Limb (tissue), 2 donors: ENCODE measurements at regions not wholly inside any gene's neighbourhood (a gene's known extent, or its start where the extent isn't known, plus 50 kb on each side); places are given as distances from the start of the nearest gene placed in this dataset.
"Not testable (repeated sequence)": the region's sequence is repeated elsewhere in the genome, so short reads cannot be mapped to it uniquely, and the experiment has no call there.

ENCODE experiments used
- DNase-seq, 2 donors: peaks; one replicate each; pipeline ENCODE4 v3.0.0-alpha.2; 2016; ENCODE audit errors: extremely low spot score in 2 of 2

- no peak for DNase-seq
Observed at GRCh38 chr1:194723067-194723466, 1536.7 kb upstream of the B3GALT2 start.

GRCh38 chr1:194717941-194718340, 1531.5 kb upstream of the B3GALT2 start:
- DNase-seq = no peak

GRCh38 chr1:194717334-194717733, 1530.9 kb upstream of the B3GALT2 start:
- no peak for DNase-seq

- no peak for DNase-seq
Observed at GRCh38 chr1:194710671-194711070, 1524.3 kb upstream of the B3GALT2 start.

- no peak for DNase-seq
Observed at GRCh38 chr1:194709439-194709838, 1523.0 kb upstream of the B3GALT2 start.

- DNase-seq = no peak
Observed at GRCh38 chr1:194707074-194707473, 1520.7 kb upstream of the B3GALT2 start.

- no peak for DNase-seq
Observed at GRCh38 chr1:194705123-194705854, 1518.9 kb upstream of the B3GALT2 start.

- no peak for DNase-seq
Observed at GRCh38 chr1:194698908-194699318, 1512.5 kb upstream of the B3GALT2 start.

- DNase-seq = no peak
Observed at GRCh38 chr1:194693244-194693643, 1506.8 kb upstream of the B3GALT2 start.

- DNase-seq = no peak
Observed at GRCh38 chr1:194684636-194685035, 1498.2 kb upstream of the B3GALT2 start.

GRCh38 chr1:194658090-194658439, 1471.7 kb upstream of the B3GALT2 start:
- DNase-seq = no peak

GRCh38 chr1:194654956-194655355, 1468.5 kb upstream of the B3GALT2 start:
- DNase-seq = no peak

- no peak for DNase-seq
Observed at GRCh38 chr1:194653385-194653784, 1467.0 kb upstream of the B3GALT2 start.

GRCh38 chr1:194647118-194647517, 1460.7 kb upstream of the B3GALT2 start:
- no peak for DNase-seq

- DNase-seq = no peak
Observed at GRCh38 chr1:194644528-194644927, 1458.1 kb upstream of the B3GALT2 start.

- no peak for DNase-seq
Observed at GRCh38 chr1:194640322-194640721, 1453.9 kb upstream of the B3GALT2 start.

- DNase-seq = no peak
Observed at GRCh38 chr1:194629011-194629410, 1442.6 kb upstream of the B3GALT2 start.

GRCh38 chr1:194624833-194625232, 1438.4 kb upstream of the B3GALT2 start:
- DNase-seq = no peak

- DNase-seq = no peak
Observed at GRCh38 chr1:194618101-194618500, 1431.7 kb upstream of the B3GALT2 start.

- DNase-seq = not testable (repeated sequence)
Observed at GRCh38 chr1:194617272-194617671, 1430.9 kb upstream of the B3GALT2 start.

GRCh38 chr1:194616835-194617234, 1430.4 kb upstream of the B3GALT2 start:
- DNase-seq = no peak

GRCh38 chr1:194602184-194602583, 1415.8 kb upstream of the B3GALT2 start:
- DNase-seq = no peak

GRCh38 chr1:194600716-194601115, 1414.3 kb upstream of the B3GALT2 start:
- no peak for DNase-seq

GRCh38 chr1:194598098-194598497, 1411.7 kb upstream of the B3GALT2 start:
- no peak for DNase-seq
